GM21423 (cell line): ENCODE measurements at regions not wholly inside any gene's neighbourhood (a gene's known extent, or its start where the extent isn't known, plus 50 kb on each side); places are given as distances from the start of the nearest gene placed in this dataset.
"Not testable (repeated sequence)": the region's sequence is repeated elsewhere in the genome, so short reads cannot be mapped to it uniquely, and the experiment has no call there.

ENCODE experiments used
- ATAC-seq: cut with Tn5 transposase; IDR thresholded peaks from one replicate; pipeline ENCODE4 v1.9.1; 2021; ENCODE audit warnings: mild to moderate bottlenecking, moderate library complexity; ENCODE audit not compliant: unreplicated experiment

DNA sequence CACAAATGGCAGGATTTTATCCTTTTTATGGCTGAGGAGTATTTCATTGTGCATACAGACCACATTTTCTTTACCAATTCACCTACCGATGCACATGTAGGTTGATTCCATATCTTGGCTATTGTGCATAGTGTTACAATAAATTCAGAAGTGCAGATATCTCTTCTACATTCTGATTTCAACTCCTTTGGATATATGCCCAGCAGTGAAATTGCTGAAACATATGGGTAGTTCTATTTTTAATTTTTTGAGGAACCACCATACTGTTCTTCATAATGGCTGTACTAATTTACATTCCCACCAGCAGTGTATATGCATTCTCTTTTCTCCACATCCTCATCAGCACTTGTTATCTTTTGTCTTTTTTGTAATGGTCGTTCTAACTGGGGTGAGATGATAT is 1290.3 kb downstream of the XPNPEP1 start:
- no peak for ATAC-seq

DNA sequence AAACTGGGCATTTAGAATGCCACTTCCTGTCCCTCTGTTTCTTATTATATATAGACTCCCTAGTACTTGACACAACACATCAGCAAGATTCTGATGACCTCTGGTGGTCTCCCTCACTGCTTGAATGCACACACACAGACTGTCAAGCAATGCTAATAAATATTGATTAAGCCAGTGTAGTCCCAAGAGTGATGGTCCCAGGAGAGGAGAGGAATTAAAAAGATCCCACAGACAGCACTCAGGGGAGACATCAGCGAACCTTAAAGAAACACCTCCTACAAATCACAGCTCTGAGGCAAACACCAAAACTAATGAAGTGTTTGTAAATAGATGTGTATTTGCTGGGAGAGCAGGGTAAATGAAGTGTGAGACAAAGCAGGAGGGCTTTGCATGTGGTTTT is 1291.2 kb downstream of the XPNPEP1 start:
- ATAC-seq: no peak

DNA sequence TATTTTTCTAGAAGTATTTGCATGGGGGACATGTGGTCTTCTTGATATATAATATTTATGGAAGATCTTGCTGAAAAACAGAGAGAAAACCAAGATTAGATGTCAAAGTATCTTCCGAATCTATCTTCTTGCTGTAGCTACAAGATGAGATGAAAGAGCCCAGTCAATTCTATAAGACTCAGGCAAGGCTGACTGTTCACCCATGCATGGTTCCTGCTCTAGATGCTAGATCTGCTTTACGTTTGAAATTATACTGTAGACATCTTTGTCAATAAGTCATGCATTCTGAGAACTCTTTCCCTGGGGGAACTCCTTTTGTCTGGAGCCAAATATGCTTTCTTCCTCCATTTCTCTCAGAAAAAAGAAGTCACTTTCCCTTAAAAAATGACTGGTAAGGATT is 1292.0 kb downstream of the XPNPEP1 start:
- peak; percentile 83 for ATAC-seq

DNA sequence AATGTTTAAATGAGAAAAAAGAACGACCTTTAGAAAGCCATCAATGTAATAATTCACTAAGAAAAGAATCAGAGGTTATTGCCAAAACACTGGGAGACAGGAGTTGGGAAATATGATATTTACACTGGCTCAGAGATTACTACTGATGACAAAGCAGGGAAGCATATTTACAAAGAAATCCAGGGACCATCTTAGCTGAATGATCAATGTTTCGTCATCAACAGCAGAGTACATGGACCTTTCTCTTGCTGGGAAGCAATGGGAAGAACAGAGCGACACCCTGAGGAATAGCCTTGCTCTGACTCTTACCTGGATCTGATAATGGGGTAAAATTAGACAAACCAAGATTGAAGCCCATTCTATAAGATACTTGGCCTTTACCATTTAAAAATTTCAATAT is 1293.5 kb downstream of the XPNPEP1 start:
- ATAC-seq: no peak

DNA sequence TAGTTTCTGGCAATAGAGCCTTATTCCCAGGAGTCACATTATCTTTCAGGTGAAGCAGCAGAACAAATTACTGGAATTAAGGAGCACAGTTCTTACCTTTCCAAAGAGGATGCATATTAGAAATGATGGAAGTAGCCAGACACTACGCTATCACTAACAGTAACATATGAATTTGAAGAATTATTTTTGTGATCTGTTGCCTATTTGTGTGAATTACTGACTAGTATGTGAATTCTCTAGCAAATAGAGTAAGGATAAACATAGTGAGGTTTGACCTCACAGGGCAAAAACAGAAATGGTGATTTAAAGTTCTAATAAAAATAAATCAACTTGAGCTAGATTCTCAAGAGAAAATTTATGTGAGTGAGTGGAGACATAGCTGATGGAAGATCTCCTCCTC is 1299.3 kb downstream of the XPNPEP1 start:
- ATAC-seq: no peak

DNA sequence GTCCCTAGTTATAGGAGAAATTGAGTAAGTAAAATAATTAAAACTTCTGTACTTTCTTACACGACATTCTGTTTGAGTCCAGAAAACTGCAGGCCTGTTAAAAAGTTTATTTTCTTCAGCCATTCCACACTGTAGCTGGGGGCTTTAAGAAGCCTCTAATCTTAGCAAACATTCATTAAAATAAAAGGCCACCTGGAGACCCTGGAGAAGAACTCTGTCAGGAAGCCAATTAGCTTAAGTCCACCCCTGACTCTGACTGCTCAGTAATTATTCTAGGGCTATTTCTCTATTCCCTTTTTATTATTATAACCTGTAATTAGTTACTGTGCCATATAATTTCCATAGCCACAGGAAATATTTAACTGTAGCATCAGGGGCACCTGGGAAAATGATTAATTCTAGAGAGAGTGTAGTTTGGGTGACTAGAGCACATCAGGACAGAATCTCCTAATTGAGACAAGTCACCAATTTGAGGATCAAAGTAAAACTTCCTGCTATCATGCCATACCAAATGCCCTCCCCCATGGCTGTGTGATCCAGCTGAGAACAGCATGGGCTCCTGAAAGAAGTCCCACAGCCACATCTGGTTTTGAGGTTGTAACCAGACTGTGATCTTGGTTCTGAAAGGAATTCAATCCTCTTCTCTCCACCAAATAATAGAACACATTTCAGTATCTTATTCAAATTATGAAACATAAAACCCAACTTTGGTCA is 1302.3 kb downstream of the XPNPEP1 start:
- ATAC-seq: no peak

DNA sequence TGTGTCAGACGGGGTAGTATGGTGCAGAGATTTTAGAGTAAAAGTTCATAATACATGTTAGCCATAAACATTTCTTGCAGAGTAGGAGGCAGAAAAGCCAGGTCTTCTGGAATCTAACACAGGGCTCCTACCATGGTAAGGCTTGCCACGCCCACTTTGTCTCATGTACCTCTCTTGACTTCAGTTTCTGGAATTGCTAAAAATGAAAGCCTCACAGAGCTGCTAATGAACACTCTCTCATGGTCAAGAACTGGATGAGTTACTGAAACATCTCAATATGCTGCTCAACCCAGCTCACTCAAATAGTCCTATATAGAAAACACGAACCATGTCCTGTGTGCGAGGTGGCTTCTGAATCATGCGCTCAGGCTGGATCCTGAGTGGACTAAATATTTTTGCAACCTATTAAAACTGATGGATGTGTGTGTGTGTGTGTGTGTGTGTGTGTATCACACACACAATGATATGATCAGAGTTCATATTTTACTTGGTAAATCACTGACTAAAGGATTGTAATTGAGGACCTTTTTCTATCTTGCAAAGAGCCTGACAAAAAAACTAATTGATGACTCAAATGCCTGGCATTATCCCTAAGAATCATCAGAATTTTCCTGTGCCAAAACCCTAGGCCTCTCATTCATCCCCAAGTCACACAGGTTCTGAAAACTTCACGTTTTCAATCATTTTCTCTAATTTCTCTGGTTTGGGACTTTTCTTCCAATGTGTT is 1306.6 kb downstream of the XPNPEP1 start:
- no peak for ATAC-seq

DNA sequence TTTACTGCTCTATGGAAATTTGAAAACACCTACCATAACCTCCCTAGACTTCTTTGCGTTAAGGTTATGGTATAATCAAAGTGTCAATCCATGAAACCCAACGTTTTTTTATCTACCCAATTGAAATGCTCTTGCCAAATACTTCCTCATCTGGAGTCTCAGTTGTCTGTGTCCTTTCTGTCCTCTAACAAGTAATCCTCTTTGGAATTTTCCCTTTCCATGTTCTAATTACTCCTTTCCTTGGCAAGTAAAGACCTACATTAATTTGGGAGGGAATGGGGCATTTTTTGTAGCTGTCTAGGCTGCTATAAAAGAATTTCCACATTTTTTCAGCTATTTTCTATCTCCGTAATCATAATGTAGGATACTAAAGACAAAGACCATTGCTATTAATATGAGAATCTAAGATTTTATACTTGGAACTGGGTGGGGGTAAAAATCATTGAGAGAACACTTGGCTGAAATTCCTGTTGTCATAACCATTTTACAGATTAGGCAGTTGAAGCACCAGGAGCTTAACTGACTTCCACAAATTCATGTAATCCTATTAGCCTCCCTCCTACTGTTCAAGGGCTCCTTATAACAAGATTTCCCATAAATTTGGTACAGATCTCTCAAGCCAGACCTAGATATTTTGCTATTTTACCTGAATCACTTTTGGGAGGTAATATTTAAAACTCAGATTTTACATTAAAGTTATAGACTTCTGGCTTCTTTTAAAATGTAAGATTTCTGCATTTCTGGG is 1307.6 kb downstream of the XPNPEP1 start:
- ATAC-seq: no peak

DNA sequence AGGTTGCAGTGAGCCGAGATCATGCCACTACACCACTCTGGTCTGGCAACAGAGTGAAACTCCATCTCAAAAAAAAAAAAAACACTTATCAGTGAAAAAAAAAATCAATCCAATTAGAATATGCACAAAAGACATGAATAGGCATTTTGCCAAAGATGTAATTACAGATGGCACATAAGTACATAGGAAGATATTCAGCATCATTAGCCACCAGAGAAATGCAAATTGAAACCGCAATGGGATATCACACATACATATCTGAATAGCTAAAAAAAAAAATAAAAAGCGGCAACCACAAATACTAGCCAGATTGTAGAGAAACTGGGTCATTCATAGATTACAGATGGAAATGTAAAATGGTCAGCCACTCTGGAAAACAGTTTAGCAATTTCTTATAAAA is 1310.8 kb downstream of the XPNPEP1 start:
- no peak for ATAC-seq

DNA sequence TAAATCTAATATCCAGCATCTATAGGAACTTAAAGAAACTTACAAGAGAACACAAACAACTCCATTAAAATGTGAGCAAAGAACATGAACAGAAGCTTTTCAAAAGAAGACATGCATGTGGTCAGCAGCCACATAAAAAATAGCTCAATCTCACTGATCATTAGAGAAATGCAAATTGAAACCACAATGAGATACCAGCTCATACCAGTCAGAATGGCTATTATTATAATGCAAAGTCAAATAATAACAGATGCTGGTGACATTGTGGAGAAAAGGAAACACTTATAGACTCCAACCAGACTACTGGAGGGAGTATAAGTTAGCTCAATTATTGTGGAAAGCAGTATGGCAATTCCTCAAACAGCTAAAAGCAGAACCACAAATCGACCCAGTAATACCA is 1314.5 kb downstream of the XPNPEP1 start:
- no peak for ATAC-seq

DNA sequence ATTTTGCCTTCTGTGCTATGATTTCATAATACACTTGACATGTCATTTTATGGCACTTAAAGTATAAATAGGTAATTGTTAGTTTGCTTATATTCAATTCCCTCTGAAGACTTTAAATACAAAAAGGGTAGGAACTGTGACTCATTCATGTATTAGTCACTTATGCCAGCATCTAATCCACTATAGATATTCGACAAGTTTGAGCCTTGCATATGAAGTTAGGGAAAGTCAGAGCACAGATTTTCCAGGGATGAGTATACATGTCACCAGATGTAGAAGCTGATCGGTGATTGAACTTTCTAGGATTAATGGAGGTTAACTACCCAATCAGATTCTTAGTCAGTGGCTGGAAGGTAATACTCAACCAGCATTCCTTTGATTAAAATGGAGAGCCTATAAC is 1321.5 kb downstream of the XPNPEP1 start:
- no peak for ATAC-seq

DNA sequence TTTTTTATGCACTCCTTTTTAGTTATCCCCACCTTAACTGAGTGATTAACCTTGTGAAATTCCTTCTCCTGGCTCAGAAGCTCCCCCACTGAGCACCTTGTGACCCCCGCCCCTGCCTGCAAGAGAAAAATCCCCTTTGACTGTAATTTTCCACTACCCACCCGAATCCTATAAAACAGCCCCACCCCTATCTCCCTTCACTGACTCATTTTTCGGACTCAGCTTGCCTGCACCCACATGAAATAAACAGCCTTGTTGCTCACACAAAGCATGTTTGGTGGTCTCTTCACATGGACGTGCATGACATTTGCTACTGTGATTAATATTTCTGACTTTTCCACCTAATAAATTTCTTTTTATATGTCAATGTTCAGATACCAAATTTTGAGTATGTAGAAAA is 1322.8 kb downstream of the XPNPEP1 start:
- ATAC-seq: not testable (repeated sequence)

DNA sequence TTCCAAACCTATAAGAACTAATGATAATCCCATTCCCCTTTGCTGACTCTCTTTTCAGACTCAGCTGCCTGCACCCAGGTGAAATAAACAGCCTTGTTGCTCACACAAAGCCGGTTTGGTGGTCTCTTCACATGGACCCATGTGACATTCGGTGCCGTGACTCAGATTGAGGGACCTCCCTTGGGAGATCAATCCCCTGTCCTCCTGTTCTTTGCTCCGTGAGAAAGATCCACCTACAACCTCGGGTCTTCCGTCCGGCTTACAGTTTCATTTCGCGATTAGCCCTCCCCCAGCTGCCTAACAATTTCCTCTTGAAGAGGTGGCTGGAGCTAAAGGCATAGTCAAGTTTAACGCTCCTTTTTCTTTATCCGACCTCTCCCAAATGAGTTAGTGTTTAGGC is 1324.0 kb downstream of the XPNPEP1 start:
- not testable (repeated sequence) for ATAC-seq

DNA sequence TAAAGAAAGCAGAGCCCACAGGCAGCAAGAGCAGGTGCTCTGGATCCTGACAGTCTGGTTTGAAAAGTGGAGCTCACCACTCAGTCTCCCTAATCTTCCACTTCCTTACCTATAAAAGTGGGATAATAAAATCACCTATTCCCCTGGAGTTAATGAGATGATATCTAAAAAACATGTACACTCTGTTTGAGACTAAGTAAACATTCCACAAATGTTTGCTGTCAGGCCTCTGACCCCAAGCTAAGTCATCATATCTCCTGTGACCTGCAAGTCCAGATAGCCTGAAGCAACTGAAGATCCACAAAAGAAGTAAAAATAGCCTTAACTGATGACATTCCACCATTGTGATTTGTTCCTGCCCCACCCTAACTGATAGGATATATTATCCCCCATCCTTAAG is 1324.5 kb downstream of the XPNPEP1 start:
- no peak for ATAC-seq

DNA sequence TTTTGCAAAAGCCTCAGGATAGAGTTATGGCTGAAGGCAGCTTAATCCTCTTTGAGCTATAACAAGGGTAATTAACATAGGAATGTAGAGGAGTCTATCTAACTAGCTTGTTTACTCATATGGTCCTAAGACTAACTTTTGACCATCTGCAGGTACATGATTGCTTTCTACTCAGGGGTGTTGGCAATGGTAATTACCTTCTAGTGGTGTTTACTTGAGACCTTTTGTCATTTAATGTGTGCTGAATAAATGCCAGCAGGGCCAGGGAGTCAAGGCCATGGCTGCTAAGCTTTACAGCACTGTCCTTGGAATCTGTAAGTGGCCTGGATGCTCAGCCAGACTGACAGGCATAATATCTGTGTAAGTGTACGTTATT is 1325.0 kb downstream of the XPNPEP1 start:
- ATAC-seq: no peak

DNA sequence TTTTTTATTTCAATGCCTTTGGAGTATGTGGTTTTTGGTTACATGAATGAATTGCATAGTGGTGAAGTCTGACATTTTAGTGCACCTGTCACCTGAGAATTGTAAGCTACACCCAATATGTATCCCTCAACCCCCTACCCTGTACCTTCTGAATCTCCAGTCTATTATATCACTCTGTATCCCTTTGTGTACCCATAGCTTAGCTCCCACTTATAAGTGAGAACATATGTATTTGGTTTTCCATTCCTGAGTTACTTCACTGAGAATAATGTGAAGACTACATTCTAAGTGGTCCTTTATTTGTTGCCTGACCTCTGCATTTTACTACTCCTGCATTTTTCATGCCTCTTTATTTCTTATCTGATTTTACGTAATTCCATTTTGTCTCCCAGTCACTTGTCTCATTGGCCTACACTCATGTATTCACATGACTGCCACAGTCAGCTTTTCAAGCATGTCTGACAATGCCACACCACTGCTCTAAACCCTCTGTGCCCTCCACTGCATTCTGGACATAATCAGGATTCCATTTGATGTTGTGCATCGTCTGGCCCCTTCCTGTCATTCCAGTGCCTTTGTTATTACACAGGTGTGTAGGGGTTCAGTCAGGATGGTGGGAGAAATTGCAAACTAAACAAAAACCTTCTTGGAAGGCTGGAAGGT is 1325.5 kb downstream of the XPNPEP1 start:
- no peak for ATAC-seq

DNA sequence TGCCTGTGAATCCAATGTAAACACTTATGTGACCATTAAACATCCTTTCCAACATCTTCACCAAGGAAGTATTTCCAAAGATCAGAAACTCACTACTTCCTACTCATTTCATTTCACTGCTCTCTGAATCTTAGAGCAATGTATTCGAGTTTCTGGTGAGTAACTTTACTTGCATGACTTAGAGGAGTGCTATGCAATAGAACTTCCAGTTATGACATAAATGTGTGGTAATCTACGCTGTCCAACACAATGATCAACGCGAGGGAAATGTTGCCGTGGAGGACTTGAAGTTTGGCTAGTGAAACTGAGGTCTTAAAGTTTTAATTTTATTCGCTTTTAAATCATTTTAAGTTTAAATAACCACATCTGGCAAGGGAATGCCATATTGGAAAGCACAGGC is 1326.3 kb downstream of the XPNPEP1 start:
- no peak for ATAC-seq

DNA sequence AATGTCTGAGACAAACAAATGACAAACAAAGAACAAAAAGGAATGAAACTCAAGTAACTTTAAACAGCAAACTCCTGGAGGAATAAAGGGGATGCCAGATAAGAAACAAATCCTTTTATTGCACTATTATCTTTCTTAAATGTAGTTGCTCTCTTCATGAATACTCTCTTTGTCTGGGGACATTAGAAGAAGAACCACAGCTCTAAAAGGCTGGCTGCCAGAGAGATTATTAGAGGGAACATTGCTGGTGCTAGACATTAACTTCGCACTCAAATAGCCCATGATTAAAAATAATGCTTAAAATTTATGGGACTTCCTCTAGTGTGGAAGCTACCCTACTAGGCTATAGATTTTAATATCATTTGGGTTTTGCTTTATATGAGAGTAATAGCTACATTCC is 1330.4 kb downstream of the XPNPEP1 start:
- ATAC-seq: no peak

DNA sequence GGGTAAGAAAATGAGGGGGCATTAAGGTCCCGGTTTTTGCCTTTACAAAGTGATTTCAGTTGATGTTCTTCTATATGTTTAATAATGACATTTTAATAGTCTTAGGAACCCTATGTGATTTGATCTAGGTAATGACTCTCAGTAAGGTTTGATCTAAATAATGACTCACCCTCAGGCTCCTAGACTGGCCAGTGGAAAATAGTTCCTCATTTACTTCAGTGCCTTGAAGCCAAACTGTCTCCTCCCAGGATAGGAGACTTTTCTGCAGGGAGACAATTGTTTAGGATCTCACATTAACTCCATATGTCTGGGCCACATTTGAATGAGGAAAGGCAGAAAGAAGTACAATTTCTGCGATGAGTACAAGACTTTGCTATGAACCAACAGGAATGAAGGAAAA is 1331.9 kb downstream of the XPNPEP1 start:
- no peak for ATAC-seq

DNA sequence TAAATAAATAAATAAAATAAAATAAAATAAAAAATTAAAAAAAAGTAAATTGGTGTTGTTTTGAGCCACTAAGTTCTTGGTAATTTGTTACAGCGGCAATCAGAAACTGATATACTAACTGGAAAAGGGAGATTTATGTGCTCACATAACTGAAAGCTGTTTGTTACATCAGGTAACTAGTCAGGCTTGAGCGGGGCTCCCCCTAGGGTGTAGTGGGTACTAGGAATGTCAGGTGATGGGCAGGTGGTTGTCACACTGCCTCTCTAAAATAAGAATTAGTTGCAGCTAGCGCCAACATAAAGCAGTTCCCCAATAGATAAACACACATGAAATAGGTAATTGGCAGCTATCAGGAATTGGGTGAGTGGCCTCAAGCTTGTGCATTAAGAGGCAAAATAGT is 1336.9 kb downstream of the XPNPEP1 start:
- ATAC-seq: no peak

DNA sequence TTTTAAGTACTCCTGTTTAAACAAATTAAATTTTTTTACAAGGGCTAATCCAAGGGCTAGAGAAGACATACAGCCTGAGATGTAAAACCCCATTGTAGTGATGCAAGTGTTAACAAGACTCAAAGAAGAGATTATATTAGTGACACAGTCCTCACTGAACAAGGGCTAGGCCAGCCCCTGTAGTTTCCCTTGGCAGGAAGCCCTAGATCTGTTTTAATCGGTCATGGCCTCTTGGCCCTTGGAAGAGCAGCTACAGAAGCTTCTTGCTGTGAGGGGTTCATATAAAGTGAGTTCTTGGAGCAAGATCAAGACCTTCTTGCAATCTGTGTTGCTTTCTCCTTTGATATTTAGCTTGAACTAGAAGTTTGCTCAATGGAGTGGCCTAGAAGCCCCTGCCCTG is 1339.4 kb downstream of the XPNPEP1 start:
- ATAC-seq: no peak

DNA sequence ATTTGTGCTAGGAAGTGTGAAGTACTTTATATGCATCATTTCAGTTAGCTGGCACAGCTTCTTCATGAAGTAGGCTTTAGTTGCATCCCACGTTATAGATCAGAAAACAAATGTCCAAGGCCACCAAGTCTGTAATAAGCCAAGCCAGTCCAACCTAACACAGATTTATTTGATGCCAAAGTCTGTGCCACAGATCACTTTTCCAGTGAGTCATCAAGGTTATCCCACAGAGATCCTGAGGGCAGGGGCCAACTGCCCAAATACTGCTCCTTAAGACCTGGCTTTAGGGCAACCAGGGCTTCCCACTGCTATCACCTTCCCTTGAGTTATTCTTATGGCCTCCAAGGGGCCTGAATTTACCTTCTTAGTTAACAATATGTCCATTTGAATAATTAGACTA is 1340.4 kb downstream of the XPNPEP1 start:
- ATAC-seq: no peak
